ENCODE measurements at regions not wholly inside any gene's neighbourhood (a gene's known extent, or its start where the extent isn't known, plus 50 kb on each side); places are given as distances from the start of the nearest gene placed in this dataset.

DNA sequence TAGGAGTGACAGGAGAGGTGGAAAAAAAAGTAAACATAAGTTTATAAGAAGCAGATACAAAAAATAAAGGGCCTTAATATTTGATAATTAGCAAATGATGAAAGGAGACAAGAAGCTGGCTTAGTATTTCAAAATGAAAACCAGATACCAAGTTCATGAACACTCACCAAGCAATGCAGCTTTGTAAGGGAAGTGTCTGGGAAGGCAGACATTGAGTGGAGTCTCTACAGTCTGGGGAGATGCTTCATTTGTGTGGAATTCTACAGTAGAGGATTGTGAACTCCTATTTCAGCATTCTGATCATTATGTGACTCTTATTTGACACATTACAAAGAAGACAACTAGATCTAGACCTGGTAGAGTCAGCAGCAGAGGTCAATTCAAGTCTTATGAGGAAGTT is 1072.7 kb downstream of the DSC3 start:
- H3K4me1 Mint-ChIP-seq (ENCODE audit: low read depth) = no peaks in the 10 kb centered on the region
- DNase-seq (ENCODE audit: low spot score) = no peak
- H3K36me3 Mint-ChIP-seq (ENCODE audit: low read depth) = no peaks in the 10 kb centered on the region
- H3K27me3 Mint-ChIP-seq (ENCODE audit: low read depth) = peaks cover 6% of the 10 kb centered on the region
- no peak overlapping the region for H3K27ac Mint-ChIP-seq (ENCODE audit: unreplicated experiment)
- TF ChIP-seq, protein P1, sequence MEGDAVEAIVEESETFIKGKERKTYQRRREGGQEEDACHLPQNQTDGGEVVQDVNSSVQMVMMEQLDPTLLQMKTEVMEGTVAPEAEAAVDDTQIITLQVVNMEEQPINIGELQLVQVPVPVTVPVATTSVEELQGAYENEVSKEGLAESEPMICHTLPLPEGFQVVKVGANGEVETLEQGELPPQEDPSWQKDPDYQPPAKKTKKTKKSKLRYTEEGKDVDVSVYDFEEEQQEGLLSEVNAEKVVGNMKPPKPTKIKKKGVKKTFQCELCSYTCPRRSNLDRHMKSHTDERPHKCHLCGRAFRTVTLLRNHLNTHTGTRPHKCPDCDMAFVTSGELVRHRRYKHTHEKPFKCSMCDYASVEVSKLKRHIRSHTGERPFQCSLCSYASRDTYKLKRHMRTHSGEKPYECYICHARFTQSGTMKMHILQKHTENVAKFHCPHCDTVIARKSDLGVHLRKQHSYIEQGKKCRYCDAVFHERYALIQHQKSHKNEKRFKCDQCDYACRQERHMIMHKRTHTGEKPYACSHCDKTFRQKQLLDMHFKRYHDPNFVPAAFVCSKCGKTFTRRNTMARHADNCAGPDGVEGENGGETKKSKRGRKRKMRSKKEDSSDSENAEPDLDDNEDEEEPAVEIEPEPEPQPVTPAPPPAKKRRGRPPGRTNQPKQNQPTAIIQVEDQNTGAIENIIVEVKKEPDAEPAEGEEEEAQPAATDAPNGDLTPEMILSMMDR (IDR thresholded peaks at IDR 0.05) = no peak
- H3K9me3 Mint-ChIP-seq (ENCODE audit: low read depth) = no peaks in the 10 kb centered on the region
- no peak overlapping the region for H3K4me3 Mint-ChIP-seq (ENCODE audit: unreplicated experiment)

DNA sequence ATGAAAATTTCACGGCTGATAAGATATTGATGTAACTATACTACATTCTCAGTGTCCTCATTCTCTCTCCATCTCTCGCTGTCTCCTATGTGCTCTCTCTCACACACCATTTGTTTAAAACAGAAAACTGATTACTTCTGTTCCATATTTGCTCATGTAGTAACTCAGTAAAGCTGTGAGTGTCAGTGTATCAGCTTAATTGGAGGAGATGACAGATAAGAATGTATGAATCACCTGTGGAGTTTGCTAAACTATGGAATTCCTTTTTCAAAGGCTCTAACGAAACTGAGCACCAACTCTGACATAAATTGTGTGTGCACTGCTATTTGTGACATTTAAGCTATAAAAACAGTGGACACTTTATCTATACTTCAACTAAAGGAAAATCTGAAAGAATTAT is 1080.0 kb downstream of the DSC3 start:
- TF ChIP-seq, protein P1 (IDR thresholded peaks at IDR 0.05) = no peak
- Mint-ChIP-seq H3K27ac (ENCODE audit: unreplicated experiment) (no peak overlapping the region), H3K9me3 (ENCODE audit: low read depth) (no peaks in the 10 kb centered on the region), H3K27me3 (ENCODE audit: low read depth) (peaks cover 16% of the 10 kb centered on the region), H3K4me1 (ENCODE audit: low read depth) (no peaks in the 10 kb centered on the region), H3K4me3 (ENCODE audit: unreplicated experiment) (no peak overlapping the region), H3K36me3 (ENCODE audit: low read depth) (no peaks in the 10 kb centered on the region)
- DNase-seq (ENCODE audit: low spot score) = no peak

DNA sequence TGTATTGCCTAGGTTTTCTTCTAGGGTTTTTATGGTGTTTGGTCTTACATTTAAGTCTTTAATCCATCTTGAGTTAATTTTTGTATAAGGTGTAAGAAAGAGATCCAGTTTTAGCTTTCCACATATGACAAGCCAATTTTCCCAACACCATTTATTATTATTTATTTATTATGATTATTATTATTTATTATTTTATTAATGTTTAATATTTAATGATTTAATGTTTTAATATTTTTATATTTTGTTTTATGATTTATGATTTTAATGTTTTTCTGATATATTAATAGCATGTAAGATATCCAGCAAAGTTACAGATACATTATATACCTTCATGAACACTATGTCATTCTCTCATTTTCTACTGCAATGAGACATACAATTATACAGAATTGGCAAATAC is 1082.0 kb downstream of the DSC3 start:
- Mint-ChIP-seq H3K4me1 (ENCODE audit: low read depth) (no peaks in the 10 kb centered on the region), H3K36me3 (ENCODE audit: low read depth) (no peaks in the 10 kb centered on the region), H3K27ac (ENCODE audit: unreplicated experiment) (no peak overlapping the region), H3K27me3 (ENCODE audit: low read depth) (peaks cover 18% of the 10 kb centered on the region), H3K4me3 (ENCODE audit: unreplicated experiment) (no peak overlapping the region), H3K9me3 (ENCODE audit: low read depth) (no peaks in the 10 kb centered on the region)
- no peak for DNase-seq (ENCODE audit: low spot score)
- TF ChIP-seq, protein P1 (IDR thresholded peaks at IDR 0.05) = no peak

DNA sequence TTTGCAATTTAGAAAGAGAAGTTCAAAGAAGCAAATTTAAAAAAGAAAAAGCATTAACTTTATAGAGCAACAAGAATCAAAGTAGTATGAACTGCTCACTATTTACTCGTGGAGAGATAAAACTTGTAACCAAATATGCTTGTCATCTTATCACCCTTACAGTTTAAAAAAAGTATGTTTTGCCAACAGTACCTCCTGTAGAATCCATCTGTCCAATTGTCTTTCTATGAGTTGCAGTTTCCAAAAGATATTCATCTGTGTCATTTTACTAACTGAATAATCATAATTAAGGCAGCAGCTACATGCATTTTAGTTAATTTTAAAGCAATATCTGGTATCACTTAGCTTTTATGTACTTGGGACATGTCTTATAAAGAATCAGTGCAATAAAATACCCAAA is 1112.3 kb downstream of the DSC3 start:
- no peak for DNase-seq (ENCODE audit: low spot score)
- peaks cover 2% of the 10 kb centered on the region for H3K9me3 Mint-ChIP-seq (ENCODE audit: low read depth)
- H3K27me3 Mint-ChIP-seq (ENCODE audit: low read depth) = peaks cover 7% of the 10 kb centered on the region
- H3K4me1 Mint-ChIP-seq (ENCODE audit: low read depth) = no peaks in the 10 kb centered on the region
- no peaks in the 10 kb centered on the region for H3K36me3 Mint-ChIP-seq (ENCODE audit: low read depth)
- H3K4me3 Mint-ChIP-seq (ENCODE audit: unreplicated experiment) = no peak overlapping the region
- TF ChIP-seq, protein P1 (IDR thresholded peaks at IDR 0.05) = no peak
- H3K27ac Mint-ChIP-seq (ENCODE audit: unreplicated experiment) = no peak overlapping the region

DNA sequence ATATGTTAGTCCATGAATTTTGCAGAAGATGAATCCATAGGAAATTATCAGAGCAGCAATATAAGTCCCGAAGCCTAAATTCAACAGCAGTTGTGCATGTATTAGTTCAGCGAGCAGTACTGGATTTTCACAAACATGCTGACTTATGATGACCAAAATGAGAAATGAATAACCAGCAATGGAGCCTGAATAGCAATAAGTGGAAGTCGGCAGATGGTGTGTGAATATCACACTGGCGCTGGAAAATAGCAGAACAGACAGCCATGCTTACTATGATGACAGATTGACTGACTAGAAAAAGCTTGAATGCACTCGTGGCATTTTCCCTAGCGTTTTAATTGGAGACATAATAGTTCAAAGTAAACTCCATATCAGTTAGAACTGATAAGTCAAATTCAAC is 1114.5 kb downstream of the DSC3 start:
- Mint-ChIP-seq H3K9me3 (ENCODE audit: low read depth) (peaks cover 5% of the 10 kb centered on the region), H3K27ac (ENCODE audit: unreplicated experiment) (no peak overlapping the region), H3K4me1 (ENCODE audit: low read depth) (no peaks in the 10 kb centered on the region), H3K36me3 (ENCODE audit: low read depth) (no peaks in the 10 kb centered on the region), H3K4me3 (ENCODE audit: unreplicated experiment) (no peak overlapping the region), H3K27me3 (ENCODE audit: low read depth) (peaks cover 6% of the 10 kb centered on the region)
- no peak for DNase-seq (ENCODE audit: low spot score)
- TF ChIP-seq, protein P1 (IDR thresholded peaks at IDR 0.05) = no peak
